Mucosa of descending colon (tissue), 3 donors: ENCODE measurements at regions not wholly inside any gene's neighbourhood (a gene's known extent, or its start where the extent isn't known, plus 50 kb on each side); places are given as distances from the start of the nearest gene placed in this dataset.

ENCODE experiments used
- ATAC-seq: fragments of 200-7000 bp; cut with Tn5 transposase; one replicate; pipeline ENCODE4 v1.9.1; 2020; ENCODE audit warnings: mild to moderate bottlenecking, moderate library complexity
- DNase-seq, 3 donors: peaks; one replicate each; pipeline ENCODE4 v3.0.0-alpha.2; 2020
- H3K36me3 ChIP-seq: fragments of 200-600 bp; one replicate; pipeline ENCODE4 v1.8.0; 2021; ENCODE audit warnings: low read depth, mild to moderate bottlenecking
- H3K4me1 ChIP-seq: fragments of 200-600 bp; one replicate; pipeline ENCODE4 v1.8.0; 2021; ENCODE audit warnings: low read depth, mild to moderate bottlenecking
- H3K4me3 ChIP-seq: fragments of 200-600 bp; one replicate; pipeline ENCODE4 v1.8.0; 2021; ENCODE audit warnings: mild to moderate bottlenecking
- H3K9me3 ChIP-seq: fragments of 200-600 bp; one replicate; pipeline ENCODE4 v1.8.0; 2021; ENCODE audit warnings: mild to moderate bottlenecking
- CTCF ChIP-seq: fragments of 200-600 bp; IDR thresholded peaks from one replicate; pipeline ENCODE4 v1.8.0; 2022; ENCODE audit warnings: antibody characterized with exemption, mild to moderate bottlenecking
- intact Hi-C, 2 donors: fragments of 100-400 bp; cut with DNase I in 1 of 2; cut with micrococcal nuclease in 1 of 2; formaldehyde crosslinking; loops; one replicate each; pipeline versions ENCODE4 v1.11.0 to v1.11.1; 2022; cut with DNase I, micrococcal nuclease
- donor health status: DM: no; HTN: no; CAD: no; lungs with moderate emphysema.
- donor health status: DM: no; HTN: no; CAD: no.
- donor health status: DM: no; HTN: yes; CAD: no.

GRCh38 chr2:138171244-138171643, 207.0 kb downstream of the HNMT start:
- no peak for ATAC-seq
- no peak for TF ChIP-seq CTCF
- no peak for DNase-seq
- H3K36me3 ChIP-seq = no peaks in the 10 kb centered on the region
- H3K4me1 ChIP-seq = no peaks in the 10 kb centered on the region
- no peaks in the 10 kb centered on the region for H3K9me3 ChIP-seq
- intact Hi-C loops = no loop called here
- no peak overlapping the region for H3K4me3 ChIP-seq

GRCh38 chr2:138175066-138175465, 210.8 kb downstream of the HNMT start:
- DNase-seq (no peak), ATAC-seq (no peak)
- no peak for TF ChIP-seq CTCF
- Histone ChIP-seq H3K9me3 (no peaks in the 10 kb centered on the region), H3K36me3 (no peaks in the 10 kb centered on the region), H3K4me3 (no peak overlapping the region), H3K4me1 (no peaks in the 10 kb centered on the region)
- intact Hi-C loops = no loop called here

- intact Hi-C loops = no loop called here
- Histone ChIP-seq H3K9me3 (no peaks in the 10 kb centered on the region), H3K4me1 (no peaks in the 10 kb centered on the region), H3K4me3 (no peak overlapping the region), H3K36me3 (no peaks in the 10 kb centered on the region)
- ATAC-seq (no peak), DNase-seq (no peak)
- TF ChIP-seq CTCF = no peak
These were observed 212.7 kb downstream of the HNMT start for GRCh38 chr2:138176862-138177439.

- Histone ChIP-seq H3K4me1 (no peaks in the 10 kb centered on the region), H3K36me3 (no peaks in the 10 kb centered on the region), H3K9me3 (no peaks in the 10 kb centered on the region), H3K4me3 (no peak overlapping the region)
- ATAC-seq (no peak), DNase-seq (no peak)
- no peak for TF ChIP-seq CTCF
- intact Hi-C loops = no loop called here
These were observed 213.4 kb downstream of the HNMT start for GRCh38 chr2:138177693-138178092.

- TF ChIP-seq CTCF = no peak
- H3K4me3 ChIP-seq = no peak overlapping the region
- no peak for DNase-seq
- intact Hi-C loops = loop anchor here in 1 of 2 donors (5.0 kb wide), 1 partner anchor 191 kb away; no protein-coding TSS in a partner anchor
- no peaks in the 10 kb centered on the region for H3K36me3 ChIP-seq
- H3K4me1 ChIP-seq = no peaks in the 10 kb centered on the region
- H3K9me3 ChIP-seq = no peaks in the 10 kb centered on the region
- ATAC-seq = no peak
These were observed 216.6 kb downstream of the HNMT start for GRCh38 chr2:138180692-138181386.
